ENCODE measurements at regions not wholly inside any gene's neighbourhood (a gene's known extent, or its start where the extent isn't known, plus 50 kb on each side); places are given as distances from the start of the nearest gene placed in this dataset.

GRCh38 chr5:158174918-158175851 is 316.2 kb upstream of the CLINT1 start:
- peak in 1 of 3 donors; percentile 58 for TF ChIP-seq CTCF (IDR thresholded peaks at IDR 0.05)
- TF ChIP-seq POLR2A (IDR thresholded peaks at IDR 0.05): no peak

Data from lower leg skin (tissue), 3 donors.